GM10266 (cell line): ENCODE measurements at regions not wholly inside any gene's neighbourhood (a gene's known extent, or its start where the extent isn't known, plus 50 kb on each side); places are given as distances from the start of the nearest gene placed in this dataset.

Experiments used
- DNase-seq: peaks from one replicate; pipeline ENCODE4 v3.0.0; 2012; ENCODE audit errors: extremely low spot score
- TF ChIP-seq, protein P1 (sequence below): IDR thresholded peaks from 2 replicates; pipeline ENCODE4 v1.5.1; 2012; ENCODE audit warnings: mild to moderate bottlenecking, low read depth; ENCODE audit not compliant: control insufficient read depth, insufficient read depth; ENCODE audit errors: missing control alignments

DNA sequence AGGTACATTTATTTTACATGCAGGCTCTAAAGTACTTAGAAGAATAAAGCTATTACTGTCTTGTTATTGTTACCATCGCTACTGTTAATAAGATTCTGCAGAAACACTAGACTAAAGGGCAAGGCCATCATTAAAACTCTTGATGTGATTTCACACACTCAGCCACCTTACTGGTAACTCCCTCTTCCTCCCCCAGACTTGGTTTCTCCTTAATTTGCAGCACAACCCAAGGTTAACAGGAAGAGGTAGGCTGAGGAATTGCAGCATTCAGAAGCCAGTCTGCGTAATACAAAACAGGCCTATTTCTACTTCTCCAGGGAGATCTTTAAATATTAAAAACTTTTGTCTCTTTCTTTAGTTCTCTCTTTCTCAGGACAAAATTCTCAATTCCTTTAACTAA, 210.3 kb downstream of the BTG1 start:
- no peak for DNase-seq
- TF ChIP-seq, protein P1, sequence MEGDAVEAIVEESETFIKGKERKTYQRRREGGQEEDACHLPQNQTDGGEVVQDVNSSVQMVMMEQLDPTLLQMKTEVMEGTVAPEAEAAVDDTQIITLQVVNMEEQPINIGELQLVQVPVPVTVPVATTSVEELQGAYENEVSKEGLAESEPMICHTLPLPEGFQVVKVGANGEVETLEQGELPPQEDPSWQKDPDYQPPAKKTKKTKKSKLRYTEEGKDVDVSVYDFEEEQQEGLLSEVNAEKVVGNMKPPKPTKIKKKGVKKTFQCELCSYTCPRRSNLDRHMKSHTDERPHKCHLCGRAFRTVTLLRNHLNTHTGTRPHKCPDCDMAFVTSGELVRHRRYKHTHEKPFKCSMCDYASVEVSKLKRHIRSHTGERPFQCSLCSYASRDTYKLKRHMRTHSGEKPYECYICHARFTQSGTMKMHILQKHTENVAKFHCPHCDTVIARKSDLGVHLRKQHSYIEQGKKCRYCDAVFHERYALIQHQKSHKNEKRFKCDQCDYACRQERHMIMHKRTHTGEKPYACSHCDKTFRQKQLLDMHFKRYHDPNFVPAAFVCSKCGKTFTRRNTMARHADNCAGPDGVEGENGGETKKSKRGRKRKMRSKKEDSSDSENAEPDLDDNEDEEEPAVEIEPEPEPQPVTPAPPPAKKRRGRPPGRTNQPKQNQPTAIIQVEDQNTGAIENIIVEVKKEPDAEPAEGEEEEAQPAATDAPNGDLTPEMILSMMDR: no peak

DNA sequence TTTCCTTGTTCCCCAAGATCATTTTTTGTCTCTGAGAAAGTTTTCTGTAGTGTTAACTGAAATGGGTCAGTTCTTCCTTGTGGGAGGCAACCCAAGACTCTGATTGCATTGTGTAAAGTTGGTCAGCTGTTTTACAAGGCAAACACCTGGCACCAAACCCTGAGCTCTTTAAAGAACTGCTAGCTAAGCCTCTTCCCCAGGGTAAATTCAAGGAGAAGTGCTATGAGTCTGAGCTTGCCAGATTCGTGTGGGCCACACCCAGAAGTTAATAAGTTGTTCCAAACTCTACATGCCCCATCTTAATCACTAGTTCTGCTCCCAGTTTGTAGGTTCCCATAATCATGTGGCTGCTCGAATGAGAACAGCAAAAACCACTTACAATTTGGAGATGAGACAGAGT, 214.5 kb downstream of the BTG1 start:
- TF ChIP-seq, protein P1: no peak
- no peak for DNase-seq

- TF ChIP-seq, protein P1: no peak
- no peak for DNase-seq
These were observed 217.1 kb downstream of the BTG1 start for GRCh38 chr12:91928501-91928900.

- TF ChIP-seq, protein P1: no peak
- DNase-seq: no peak
These were observed 218.8 kb downstream of the BTG1 start for GRCh38 chr12:91926848-91927247.

DNA sequence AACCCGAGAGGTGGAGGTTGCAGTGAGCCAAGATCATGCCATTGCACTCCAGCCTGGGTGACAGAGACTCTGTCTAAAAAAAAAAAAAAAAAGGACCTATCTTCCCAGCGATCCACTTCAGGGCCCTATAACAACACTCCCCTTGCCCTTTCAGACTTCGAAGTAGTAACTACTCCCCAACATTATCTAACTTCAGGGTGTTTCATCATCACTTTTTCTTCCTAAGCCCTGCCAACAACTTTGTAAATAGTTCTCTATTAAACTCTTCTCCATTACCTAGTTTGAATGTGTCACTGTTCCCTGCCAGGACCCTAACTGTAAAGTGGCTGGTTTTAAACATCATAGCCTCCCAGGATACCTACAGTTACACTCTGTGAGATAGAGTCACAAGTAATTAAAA, 220.8 kb downstream of the BTG1 start:
- TF ChIP-seq, protein P1: no peak
- no peak for DNase-seq

DNA sequence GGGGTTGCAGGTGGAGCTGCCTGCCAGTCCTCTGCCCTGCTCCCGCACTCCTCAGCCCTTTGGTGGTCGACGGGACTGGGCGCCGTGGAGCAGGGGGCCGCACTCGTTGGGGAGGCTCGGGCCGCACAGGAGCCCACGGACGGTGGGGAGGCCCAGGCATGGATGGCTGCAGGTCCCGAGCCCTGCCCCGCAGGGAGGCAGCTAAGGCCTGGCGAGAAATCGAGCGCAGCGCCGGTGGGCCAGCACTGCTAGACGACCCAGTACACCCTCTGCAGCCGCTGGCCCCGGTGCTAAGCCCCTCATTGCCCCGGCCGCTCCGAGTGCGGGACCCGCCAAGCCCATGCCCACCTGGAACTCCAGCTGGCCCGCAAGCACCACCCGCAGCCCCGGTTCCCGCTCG, 221.8 kb downstream of the BTG1 start:
- TF ChIP-seq, protein P1: no peak
- DNase-seq: no peak

GRCh38 chr12:91922674-91923073, 223.0 kb downstream of the BTG1 start:
- TF ChIP-seq, protein P1: no peak
- no peak for DNase-seq
